ENCODE measurements at regions not wholly inside any gene's neighbourhood (a gene's known extent, or its start where the extent isn't known, plus 50 kb on each side); places are given as distances from the start of the nearest gene placed in this dataset.

DNA sequence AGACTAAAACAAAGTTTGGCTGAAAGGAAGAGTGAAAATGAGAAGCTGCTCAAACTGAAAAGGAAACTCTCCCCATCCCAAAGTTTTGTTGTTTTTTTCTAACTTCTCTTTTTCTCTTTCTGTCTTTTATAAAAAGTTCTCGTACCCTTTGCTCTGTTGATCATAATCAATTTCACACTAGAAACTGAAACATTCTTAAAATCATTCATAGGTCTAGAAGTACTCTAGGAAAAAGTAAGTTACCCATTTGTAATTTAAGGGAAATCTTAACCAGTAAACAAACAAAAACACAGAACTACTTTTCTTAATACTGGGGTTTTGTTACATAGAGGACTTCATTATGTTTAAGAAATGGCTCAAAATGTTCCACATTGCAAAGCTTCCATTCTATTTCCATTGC lies 339.8 kb downstream of the SEMA3D start:
- 0% methylated on average over 1 of the region's 1 CpG for WGBS (ENCODE audit: insufficient coverage, insufficient replicate concordance, low lambda C conversion rate, missing lambda C conversion rate)
- no peaks in the 10 kb centered on the region for H3K79me2 ChIP-seq (ENCODE audit: control insufficient read depth, insufficient read depth, low read length)
- H3K4me1 ChIP-seq (ENCODE audit: control insufficient read depth, insufficient read depth, low read length): no peaks in the 10 kb centered on the region
- intact Hi-C loops (cut with micrococcal nuclease; ENCODE audit: unreplicated experiment): no loop called here
- H3K36me3 ChIP-seq (ENCODE audit: control insufficient read depth in 2 of 2, insufficient read depth in 2 of 2, low read length in 1 of 2): no peaks in the 10 kb centered on the region
- ATAC-seq: no peak
- no peak for FAIRE-seq
- no peaks in the 10 kb centered on the region for H3K9me3 ChIP-seq (replicated peaks; ENCODE audit: control insufficient read depth, insufficient read depth, low read length)
- no peak overlapping the region for H3K27ac ChIP-seq (ENCODE audit: control insufficient read depth, insufficient read depth)
- in situ Hi-C loops (cut with MboI): no loop called here
- H3K9ac ChIP-seq (ENCODE audit: control insufficient read depth, insufficient read depth, low read length): no peak overlapping the region
- no peak overlapping the region for H2AFZ ChIP-seq (ENCODE audit: control insufficient read depth, low read depth, low read length)
- H3K27me3 ChIP-seq (replicated peaks in 1 of 2; ENCODE audit: control insufficient read depth in 2 of 2, insufficient read depth in 2 of 2, low read length in 1 of 2): no peaks in the 10 kb centered on the region
- BruUV-seq (replicated peaks): no TSS peak
- H4K20me1 ChIP-seq (ENCODE audit: control insufficient read depth, insufficient read depth): no peaks in the 10 kb centered on the region
- no peak overlapping the region for H3K4me2 ChIP-seq (ENCODE audit: control insufficient read depth, insufficient read depth)
- RAD21 ChIA-PET (ENCODE audit: unreplicated experiment): no interaction called here
- no peak for TF ChIP-seq ETV6 (conservative IDR thresholded peaks at IDR 0.05 in 1 of 2, IDR thresholded peaks at IDR 0.05 in 1 of 2; ENCODE audit: borderline replicate concordance in 1 of 2, low read depth in 1 of 2)
- no peak for TF ChIP-seq SMAD1 (IDR thresholded peaks at IDR 0.05; ENCODE audit: low read depth, partially characterized antibody)
- TF ChIP-seq MTA3 (IDR thresholded peaks at IDR 0.05; ENCODE audit: borderline replicate concordance, low read length): no peak
- no peak for TF ChIP-seq ZNF24 (IDR thresholded peaks at IDR 0.05)
- no peak for TF ChIP-seq BHLHE40 (IDR thresholded peaks at IDR 0.05; ENCODE audit: borderline replicate concordance in 1 of 2, low read depth in 2 of 2, low read length in 1 of 2)
- no peak for TF ChIP-seq KLF5 (IDR thresholded peaks at IDR 0.05; ENCODE audit: partially characterized antibody)
- TF ChIP-seq FOXM1 (IDR thresholded peaks at IDR 0.05; ENCODE audit: low read depth, low read length): no peak
- no peak for TF ChIP-seq FOS (IDR thresholded peaks at IDR 0.05; ENCODE audit: borderline replicate concordance, extremely low read depth, insufficient read length)
- TF ChIP-seq CREM (IDR thresholded peaks at IDR 0.05; ENCODE audit: low read depth): no peak
- no peak for TF ChIP-seq CHD2 (IDR thresholded peaks at IDR 0.05; ENCODE audit: borderline replicate concordance, low read depth, low read length)
- no peak for TF ChIP-seq STAT1 (conservative IDR thresholded peaks at IDR 0.05)
- POLR2A ChIA-PET: no interaction called here
- no peak for DNase-seq (ENCODE audit: low read depth, low spot score)
- SMC1A ChIA-PET (ENCODE audit: uncharacterized antibody, unreplicated experiment): interaction anchor here (1.5 kb wide), 1 partner anchor 11 kb away, joined by 4 read pairs; no protein-coding TSS in a partner anchor
- CTCF ChIA-PET: interaction anchor here (1.0 kb wide), 1 partner anchor 14 kb away, joined by 3 read pairs; no protein-coding TSS in a partner anchor
- H3K4me3 ChIP-seq: no peak overlapping the region

All from GM12878 (cell line).